Gastrocnemius medialis (tissue), 4 donors: ENCODE measurements at regions not wholly inside any gene's neighbourhood (a gene's known extent, or its start where the extent isn't known, plus 50 kb on each side); places are given as distances from the start of the nearest gene placed in this dataset.

Experiments
- POLR2A ChIP-seq, 2 donors: fragments of 450-650 bp; IDR thresholded peaks; one replicate each; pipeline ENCODE4 v1.6.1; 2017; ENCODE audit warnings: antibody characterized with exemption in 2 of 2, mild to moderate bottlenecking in 2 of 2, moderate library complexity in 2 of 2
- TF ChIP-seq, protein P1 (sequence below), 5 experiments: fragments of 450-650 bp in 3 of 5; fragments of 200-600 bp in 2 of 5; sonication (generic) in 2 of 5; IDR thresholded peaks in 4 of 5; conservative IDR thresholded peaks in 1 of 5; 1 replicate in 4 of 5; 2 replicates in 1 of 5; pipeline ENCODE4 v1.5.1; 2016 to 2019; ENCODE audit warnings: antibody characterized with exemption in 5 of 5, mild to moderate bottlenecking in 3 of 5, moderate library complexity in 3 of 5

DNA sequence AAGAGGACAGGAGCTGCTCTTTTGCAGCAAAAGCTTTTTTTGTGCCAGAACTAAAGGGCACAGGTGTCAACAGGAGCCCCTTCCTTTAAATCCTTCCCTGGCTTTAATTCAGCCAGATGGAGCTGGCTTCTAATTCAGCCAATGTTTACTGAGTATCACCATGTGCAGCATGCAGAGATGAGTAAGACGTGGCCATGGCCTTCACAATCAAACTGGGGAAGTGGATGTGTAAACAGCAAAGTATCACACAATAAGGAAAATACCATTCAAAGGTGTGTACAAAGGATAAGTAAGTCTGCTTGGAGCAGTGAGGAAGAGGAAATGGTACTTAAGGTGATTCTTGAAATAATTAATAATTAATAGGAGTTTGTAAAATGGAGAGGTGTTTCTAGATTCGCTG, 243.4 kb downstream of the NXPE2 start:
- TF ChIP-seq, protein P1, sequence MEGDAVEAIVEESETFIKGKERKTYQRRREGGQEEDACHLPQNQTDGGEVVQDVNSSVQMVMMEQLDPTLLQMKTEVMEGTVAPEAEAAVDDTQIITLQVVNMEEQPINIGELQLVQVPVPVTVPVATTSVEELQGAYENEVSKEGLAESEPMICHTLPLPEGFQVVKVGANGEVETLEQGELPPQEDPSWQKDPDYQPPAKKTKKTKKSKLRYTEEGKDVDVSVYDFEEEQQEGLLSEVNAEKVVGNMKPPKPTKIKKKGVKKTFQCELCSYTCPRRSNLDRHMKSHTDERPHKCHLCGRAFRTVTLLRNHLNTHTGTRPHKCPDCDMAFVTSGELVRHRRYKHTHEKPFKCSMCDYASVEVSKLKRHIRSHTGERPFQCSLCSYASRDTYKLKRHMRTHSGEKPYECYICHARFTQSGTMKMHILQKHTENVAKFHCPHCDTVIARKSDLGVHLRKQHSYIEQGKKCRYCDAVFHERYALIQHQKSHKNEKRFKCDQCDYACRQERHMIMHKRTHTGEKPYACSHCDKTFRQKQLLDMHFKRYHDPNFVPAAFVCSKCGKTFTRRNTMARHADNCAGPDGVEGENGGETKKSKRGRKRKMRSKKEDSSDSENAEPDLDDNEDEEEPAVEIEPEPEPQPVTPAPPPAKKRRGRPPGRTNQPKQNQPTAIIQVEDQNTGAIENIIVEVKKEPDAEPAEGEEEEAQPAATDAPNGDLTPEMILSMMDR (IDR thresholded peaks at IDR 0.05 in 4 of 5, conservative IDR thresholded peaks at IDR 0.05 in 1 of 5) = no peak
- TF ChIP-seq POLR2A (IDR thresholded peaks at IDR 0.05) = no peak
